ENCODE measurements at regions not wholly inside any gene's neighbourhood (a gene's known extent, or its start where the extent isn't known, plus 50 kb on each side); places are given as distances from the start of the nearest gene placed in this dataset.

DNA sequence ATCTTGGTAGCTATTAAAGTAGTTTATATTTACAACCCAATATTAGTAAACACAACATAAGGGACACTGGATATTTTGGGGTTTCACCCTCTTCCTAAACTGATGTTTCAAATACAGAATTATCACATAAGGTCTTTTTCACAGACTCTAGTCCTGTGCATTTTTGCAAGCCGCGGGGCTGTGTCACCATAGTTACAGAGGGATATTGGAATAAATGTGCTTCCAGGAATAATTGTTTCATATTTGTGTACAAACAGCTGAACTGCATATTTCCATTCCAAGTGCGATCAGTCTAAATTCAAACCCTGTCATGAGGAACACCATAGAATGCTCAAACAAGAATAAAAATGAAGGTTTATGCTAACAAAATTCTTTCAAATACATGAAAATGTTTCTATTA is 762.5 kb upstream of the ARGLU1 start:
- Histone ChIP-seq H3K4me3 (no peak overlapping the region), H3K36me3 (ENCODE audit: insufficient read depth, low read length) (no peaks in the 10 kb centered on the region), H3K9ac (ENCODE audit: insufficient read length) (no peak overlapping the region), H3K27ac (no peak overlapping the region), H3K9me3 (ENCODE audit: low read depth, low read length) (no peaks in the 10 kb centered on the region)
- no peak for TF ChIP-seq POLR2AphosphoS5 (IDR thresholded peaks at IDR 0.05; ENCODE audit: borderline replicate concordance, low read depth, low read length)
- no peak for TF ChIP-seq FOXP2 (optimal IDR thresholded peaks at IDR 0.05; ENCODE audit: control extremely low read depth, extremely low read length, insufficient read depth)
- no peak for TF ChIP-seq EZH2 (IDR thresholded peaks at IDR 0.05)
- DNase-seq (ENCODE audit: low read depth, low spot score): no peak

DNA sequence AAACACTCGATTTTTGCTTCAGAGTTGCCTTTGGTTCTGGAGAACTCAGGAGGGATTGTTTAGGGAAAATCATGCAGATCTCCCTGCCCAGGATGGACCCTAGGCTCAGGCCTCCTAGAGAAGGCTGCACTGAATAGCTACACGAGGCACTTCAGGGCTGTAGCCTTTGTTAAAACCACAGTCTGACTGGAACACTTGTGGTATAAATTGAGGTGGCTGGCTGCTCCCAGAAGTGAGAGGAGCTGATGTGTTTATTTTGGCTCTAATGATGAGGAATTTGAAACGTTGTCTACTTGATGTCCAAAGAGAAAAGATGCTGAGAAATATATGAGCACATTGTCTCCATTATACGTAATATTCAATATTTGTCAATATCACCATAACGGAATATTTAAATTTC is 762.1 kb upstream of the ARGLU1 start:
- TF ChIP-seq POLR2AphosphoS5 (IDR thresholded peaks at IDR 0.05; ENCODE audit: borderline replicate concordance, low read depth, low read length): no peak
- no peak for TF ChIP-seq EZH2 (IDR thresholded peaks at IDR 0.05)
- TF ChIP-seq FOXP2 (optimal IDR thresholded peaks at IDR 0.05; ENCODE audit: control extremely low read depth, extremely low read length, insufficient read depth): no peak
- H3K9ac ChIP-seq (ENCODE audit: insufficient read length): no peak overlapping the region
- no peaks in the 10 kb centered on the region for H3K9me3 ChIP-seq (ENCODE audit: low read depth, low read length)
- H3K4me3 ChIP-seq: no peak overlapping the region
- H3K27ac ChIP-seq: no peak overlapping the region
- DNase-seq (ENCODE audit: low read depth, low spot score): no peak
- no peaks in the 10 kb centered on the region for H3K36me3 ChIP-seq (ENCODE audit: insufficient read depth, low read length)

DNA sequence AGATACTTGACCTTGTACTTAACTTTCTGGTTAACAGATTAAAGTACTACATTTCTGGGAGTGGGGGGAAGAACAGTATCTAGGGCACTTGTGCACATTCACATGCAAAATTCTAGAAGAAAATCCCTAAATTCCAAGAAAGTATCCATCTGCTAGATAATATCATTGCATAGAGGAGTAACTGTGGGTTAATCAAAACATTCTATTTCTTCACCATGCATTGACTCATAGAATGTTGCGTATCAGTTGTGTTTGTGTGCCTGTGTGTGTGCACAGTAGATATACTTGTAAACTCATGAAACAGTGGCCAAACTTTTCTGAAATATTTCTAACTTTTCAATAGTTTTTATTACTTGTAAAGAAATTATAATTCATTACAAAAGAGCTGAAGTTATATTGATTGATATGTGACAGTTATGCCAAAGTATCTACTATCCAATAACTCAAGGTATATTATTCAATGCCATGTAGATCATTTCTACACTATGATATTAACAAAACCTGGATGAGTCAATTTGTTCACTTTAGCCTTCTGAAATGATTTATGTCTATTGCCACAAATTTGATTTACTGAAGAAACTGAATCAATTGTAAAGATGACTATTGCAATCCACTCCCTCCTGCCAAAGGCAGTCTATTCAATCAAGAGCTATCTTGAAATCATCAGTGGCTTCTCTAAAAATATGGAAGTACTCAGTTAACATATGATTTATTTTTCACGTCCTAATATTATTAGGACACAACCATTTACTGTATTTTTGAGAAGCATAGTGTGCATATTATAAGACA is 756.7 kb upstream of the ARGLU1 start:
- TF ChIP-seq POLR2AphosphoS5 (IDR thresholded peaks at IDR 0.05; ENCODE audit: borderline replicate concordance, low read depth, low read length) (no peak), FOXP2 (optimal IDR thresholded peaks at IDR 0.05; ENCODE audit: control extremely low read depth, extremely low read length, insufficient read depth) (no peak), EZH2 (IDR thresholded peaks at IDR 0.05) (no peak)
- no peak overlapping the region for H3K4me3 ChIP-seq
- no peak for DNase-seq (ENCODE audit: low read depth, low spot score)
- H3K36me3 ChIP-seq (ENCODE audit: insufficient read depth, low read length): no peaks in the 10 kb centered on the region
- H3K27ac ChIP-seq: no peak overlapping the region
- H3K9me3 ChIP-seq (ENCODE audit: low read depth, low read length): no peaks in the 10 kb centered on the region
- no peak overlapping the region for H3K9ac ChIP-seq (ENCODE audit: insufficient read length)

DNA sequence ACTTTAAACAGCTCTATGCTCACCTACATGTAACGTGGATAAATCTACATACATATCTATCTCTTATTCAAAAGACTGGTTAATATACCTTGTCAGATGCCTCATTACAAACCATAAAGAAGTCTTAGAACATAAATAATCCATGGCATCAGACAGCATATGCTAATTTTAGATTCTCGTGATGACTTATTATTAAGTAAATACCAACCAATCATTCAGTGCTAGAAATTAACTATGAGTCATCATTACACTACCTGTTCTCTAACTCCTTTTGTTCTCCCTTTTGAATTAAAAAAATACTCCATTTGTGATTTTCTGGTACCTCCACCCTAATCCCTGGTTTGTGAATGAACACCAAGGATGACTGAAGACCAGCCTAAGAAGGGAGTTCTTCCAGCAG is 754.3 kb upstream of the ARGLU1 start:
- H3K9ac ChIP-seq (ENCODE audit: insufficient read length): no peak overlapping the region
- no peak overlapping the region for H3K27ac ChIP-seq
- H3K9me3 ChIP-seq (ENCODE audit: low read depth, low read length): no peaks in the 10 kb centered on the region
- TF ChIP-seq FOXP2 (optimal IDR thresholded peaks at IDR 0.05; ENCODE audit: control extremely low read depth, extremely low read length, insufficient read depth) (no peak), EZH2 (IDR thresholded peaks at IDR 0.05) (no peak), POLR2AphosphoS5 (IDR thresholded peaks at IDR 0.05; ENCODE audit: borderline replicate concordance, low read depth, low read length) (no peak)
- H3K4me3 ChIP-seq: no peak overlapping the region
- no peaks in the 10 kb centered on the region for H3K36me3 ChIP-seq (ENCODE audit: insufficient read depth, low read length)
- no peak for DNase-seq (ENCODE audit: low read depth, low spot score)

DNA sequence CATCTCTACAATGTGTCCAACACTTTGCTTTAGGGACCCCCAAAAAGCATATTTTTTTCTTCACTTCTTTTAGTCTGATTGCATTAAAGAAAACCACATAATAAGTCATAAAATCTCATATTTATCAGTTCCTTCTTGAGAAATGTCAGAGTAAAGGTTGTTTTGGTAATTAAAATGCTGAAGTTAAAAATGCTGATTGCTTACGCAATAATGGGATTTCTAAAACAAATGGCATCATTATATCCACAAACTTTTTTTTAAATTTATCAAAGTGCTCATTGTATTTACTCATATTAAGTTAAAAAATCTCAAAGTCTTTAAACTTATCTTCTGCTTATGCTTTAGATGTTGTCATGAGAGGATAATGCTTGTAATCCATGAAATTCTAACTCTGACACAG is 737.2 kb upstream of the ARGLU1 start:
- TF ChIP-seq POLR2AphosphoS5 (IDR thresholded peaks at IDR 0.05; ENCODE audit: borderline replicate concordance, low read depth, low read length): no peak
- TF ChIP-seq FOXP2 (optimal IDR thresholded peaks at IDR 0.05; ENCODE audit: control extremely low read depth, extremely low read length, insufficient read depth): no peak
- no peak for TF ChIP-seq EZH2 (IDR thresholded peaks at IDR 0.05)
- DNase-seq (ENCODE audit: low read depth, low spot score): no peak
- Histone ChIP-seq H3K9me3 (ENCODE audit: low read depth, low read length) (no peaks in the 10 kb centered on the region), H3K27ac (no peak overlapping the region), H3K36me3 (ENCODE audit: insufficient read depth, low read length) (no peaks in the 10 kb centered on the region), H3K4me3 (no peak overlapping the region), H3K9ac (ENCODE audit: insufficient read length) (no peak overlapping the region)

DNA sequence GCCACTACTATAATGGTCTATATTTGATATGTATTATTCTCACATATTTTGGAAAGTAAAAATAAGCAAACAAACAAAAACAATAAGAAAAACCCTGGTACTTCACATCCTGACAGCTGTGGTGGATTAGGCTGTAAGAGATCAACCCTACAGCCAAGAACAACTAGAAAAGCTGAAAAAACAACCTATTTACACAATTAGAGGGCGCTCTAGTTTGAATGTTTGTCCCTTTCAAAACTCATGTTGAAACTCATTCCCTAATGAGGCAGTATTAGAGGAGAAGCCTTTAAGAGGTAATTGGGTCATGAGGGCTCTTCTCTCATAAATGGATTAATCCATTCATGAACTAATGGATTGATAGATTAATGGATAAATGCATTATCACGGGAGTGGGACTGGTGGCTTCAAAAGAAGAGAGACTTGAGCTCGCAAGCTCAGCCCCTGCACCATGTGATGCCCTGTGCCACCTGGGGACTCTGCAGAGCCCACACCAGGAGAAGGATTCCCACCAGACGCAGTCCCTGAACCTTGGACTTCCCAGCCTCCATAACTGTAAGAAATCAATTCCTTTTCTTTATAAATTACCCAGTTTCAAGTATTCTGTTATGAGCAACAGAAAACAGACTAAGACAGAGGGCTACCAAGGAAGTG is 733.9 kb upstream of the ARGLU1 start:
- no peak overlapping the region for H3K9ac ChIP-seq (ENCODE audit: insufficient read length)
- H3K4me3 ChIP-seq: no peak overlapping the region
- H3K36me3 ChIP-seq (ENCODE audit: insufficient read depth, low read length): no peaks in the 10 kb centered on the region
- H3K9me3 ChIP-seq (ENCODE audit: low read depth, low read length): no peaks in the 10 kb centered on the region
- no peak for DNase-seq (ENCODE audit: low read depth, low spot score)
- no peak for TF ChIP-seq EZH2 (IDR thresholded peaks at IDR 0.05)
- no peak for TF ChIP-seq POLR2AphosphoS5 (IDR thresholded peaks at IDR 0.05; ENCODE audit: borderline replicate concordance, low read depth, low read length)
- TF ChIP-seq FOXP2 (optimal IDR thresholded peaks at IDR 0.05; ENCODE audit: control extremely low read depth, extremely low read length, insufficient read depth): no peak
- H3K27ac ChIP-seq: no peak overlapping the region

DNA sequence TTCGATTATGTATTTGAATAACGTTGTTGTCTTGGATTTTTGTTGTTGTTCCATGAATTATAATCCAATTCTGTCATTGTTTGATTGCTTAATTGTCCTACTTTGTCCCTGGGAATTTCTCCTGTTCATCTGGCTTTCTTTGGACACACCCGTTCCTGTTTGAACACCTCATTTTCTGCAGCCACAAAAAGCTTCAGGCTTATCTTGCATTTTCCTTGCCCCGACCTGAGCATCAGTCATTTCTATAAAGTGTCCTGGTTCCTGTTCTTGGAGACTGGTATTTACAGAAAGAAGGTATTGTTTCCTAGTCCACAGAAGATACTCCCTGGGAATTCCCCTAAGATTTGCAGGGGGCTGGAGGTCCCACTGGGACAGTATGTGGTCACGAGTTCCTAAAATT is 731.8 kb upstream of the ARGLU1 start:
- DNase-seq (ENCODE audit: low read depth, low spot score): no peak
- Histone ChIP-seq H3K4me3 (no peak overlapping the region), H3K27ac (no peak overlapping the region), H3K9me3 (ENCODE audit: low read depth, low read length) (no peaks in the 10 kb centered on the region), H3K36me3 (ENCODE audit: insufficient read depth, low read length) (no peaks in the 10 kb centered on the region), H3K9ac (ENCODE audit: insufficient read length) (no peak overlapping the region)
- TF ChIP-seq POLR2AphosphoS5 (IDR thresholded peaks at IDR 0.05; ENCODE audit: borderline replicate concordance, low read depth, low read length) (no peak), EZH2 (IDR thresholded peaks at IDR 0.05) (no peak), FOXP2 (optimal IDR thresholded peaks at IDR 0.05; ENCODE audit: control extremely low read depth, extremely low read length, insufficient read depth) (no peak)

DNA sequence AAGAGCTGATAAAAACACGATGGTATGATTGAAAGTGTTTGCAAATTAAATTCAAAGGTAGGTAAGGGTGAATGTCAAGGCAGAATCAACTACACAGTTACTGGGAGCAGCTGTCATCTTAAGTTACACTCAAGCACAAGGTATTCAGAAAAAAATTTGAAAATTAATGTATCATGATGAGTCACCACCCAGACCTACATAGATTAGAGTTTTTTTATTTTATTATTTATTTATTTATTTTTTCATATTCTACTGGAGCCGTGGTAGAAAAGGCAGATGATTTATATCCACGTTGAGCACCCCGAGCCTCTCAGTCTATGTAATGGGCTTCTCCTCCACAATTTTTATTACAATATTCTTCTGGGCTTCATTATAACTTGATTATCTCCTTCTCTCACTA is 728.9 kb upstream of the ARGLU1 start:
- no peak overlapping the region for H3K4me3 ChIP-seq
- H3K9me3 ChIP-seq (ENCODE audit: low read depth, low read length): no peaks in the 10 kb centered on the region
- H3K9ac ChIP-seq (ENCODE audit: insufficient read length): no peak overlapping the region
- TF ChIP-seq EZH2 (IDR thresholded peaks at IDR 0.05) (no peak), FOXP2 (optimal IDR thresholded peaks at IDR 0.05; ENCODE audit: control extremely low read depth, extremely low read length, insufficient read depth) (no peak), POLR2AphosphoS5 (IDR thresholded peaks at IDR 0.05; ENCODE audit: borderline replicate concordance, low read depth, low read length) (no peak)
- H3K36me3 ChIP-seq (ENCODE audit: insufficient read depth, low read length): no peaks in the 10 kb centered on the region
- no peak overlapping the region for H3K27ac ChIP-seq
- no peak for DNase-seq (ENCODE audit: low read depth, low spot score)

Measured in SK-N-MC (cell line).